H9 (cell line): ENCODE measurements at regions not wholly inside any gene's neighbourhood (a gene's known extent, or its start where the extent isn't known, plus 50 kb on each side); places are given as distances from the start of the nearest gene placed in this dataset.

ENCODE experiments used
- DNase-seq: peaks from one replicate; pipeline ENCODE4 v3.0.0-alpha.2; 2017
- H2AFZ ChIP-seq: one replicate; pipeline ENCODE4 v1.6.1; 2013; ENCODE audit warnings: mild to moderate bottlenecking, low read length, control low read depth, moderate library complexity
- H2AK5ac ChIP-seq: 2 replicates; pipeline ENCODE4 v1.6.1; 2013; ENCODE audit warnings: low read length, control low read depth, mixed read lengths; ENCODE audit not compliant: insufficient read length
- H2BK120ac ChIP-seq: one replicate; pipeline ENCODE4 v1.6.1; 2013; ENCODE audit warnings: low read depth, mild to moderate bottlenecking, low read length, control low read depth, inconsistent platforms; ENCODE audit not compliant: poor library complexity, severe bottlenecking
- H2BK12ac ChIP-seq: 2 replicates; pipeline ENCODE4 v1.6.1; 2013; ENCODE audit warnings: low read length, control low read depth, mixed read lengths, low read depth; ENCODE audit not compliant: insufficient read length
- H2BK15ac ChIP-seq: 2 replicates; pipeline ENCODE4 v1.6.1; 2013; ENCODE audit warnings: low read depth, low read length, control low read depth
- H2BK20ac ChIP-seq: one replicate; pipeline ENCODE4 v1.6.1; 2013; ENCODE audit warnings: low read depth, mild to moderate bottlenecking, low read length, control low read depth, inconsistent platforms; ENCODE audit not compliant: poor library complexity, severe bottlenecking
- H2BK5ac ChIP-seq: 2 replicates; pipeline ENCODE4 v1.6.1; 2013; ENCODE audit warnings: low read length, control low read depth, mixed read lengths; ENCODE audit not compliant: insufficient read length
- H3K14ac ChIP-seq: 2 replicates; pipeline ENCODE4 v1.6.1; 2013; ENCODE audit warnings: low read length, control low read depth; ENCODE audit not compliant: insufficient read depth
- H3K18ac ChIP-seq: 2 replicates; pipeline ENCODE4 v1.6.1; 2013; ENCODE audit warnings: low read depth, mild to moderate bottlenecking, mixed read lengths, low read length, control low read depth; ENCODE audit not compliant: insufficient read length
- H3K23ac ChIP-seq: 2 replicates; pipeline ENCODE4 v1.6.1; 2013; ENCODE audit warnings: low read length, control low read depth, mixed read lengths, low read depth; ENCODE audit not compliant: insufficient read length
- H3K23me2 ChIP-seq: 2 replicates; pipeline ENCODE4 v1.6.1; 2013; ENCODE audit warnings: low read depth, mild to moderate bottlenecking, mixed read lengths, low read length, control low read depth; ENCODE audit not compliant: insufficient read length, poor library complexity, severe bottlenecking
- H3K27ac ChIP-seq: 2 replicates; pipeline ENCODE4 v1.5.1; 2013; ENCODE audit warnings: low read length, control low read depth, mixed read lengths, low read depth; ENCODE audit not compliant: insufficient read length
- H3K27me3 ChIP-seq: 2 replicates; pipeline ENCODE4 v1.6.1; 2013; ENCODE audit warnings: low read length, control low read depth, inconsistent platforms; ENCODE audit not compliant: insufficient read depth
- H3K4ac ChIP-seq: 2 replicates; pipeline ENCODE4 v1.6.1; 2013; ENCODE audit warnings: low read depth, mild to moderate bottlenecking, control low read depth, inconsistent platforms, low read length, moderate library complexity
- H3K4me1 ChIP-seq: 2 replicates; pipeline ENCODE4 v1.6.1; 2013; ENCODE audit warnings: low read length, control low read depth, inconsistent platforms; ENCODE audit not compliant: insufficient read depth
- H3K4me2 ChIP-seq: 2 replicates; pipeline ENCODE4 v1.6.1; 2013; ENCODE audit warnings: low read length, control low read depth, mixed read lengths; ENCODE audit not compliant: insufficient read length, insufficient read depth
- H3K56ac ChIP-seq: 2 replicates; pipeline ENCODE4 v1.6.1; 2013; ENCODE audit warnings: low read depth, mild to moderate bottlenecking, mixed read lengths, low read length, control low read depth; ENCODE audit not compliant: insufficient read length
- H3K79me1 ChIP-seq: 2 replicates; pipeline ENCODE4 v1.6.1; 2013; ENCODE audit warnings: low read depth, mild to moderate bottlenecking, moderate library complexity, low read length, control low read depth, inconsistent platforms; ENCODE audit not compliant: insufficient read depth, poor library complexity, severe bottlenecking
- H3K79me2 ChIP-seq: 2 replicates; pipeline ENCODE4 v1.6.1; 2013; ENCODE audit warnings: low read length, control low read depth, inconsistent platforms; ENCODE audit not compliant: insufficient read depth
- H3K9ac ChIP-seq: 2 replicates; pipeline ENCODE4 v1.6.1; 2013; ENCODE audit warnings: low read length, control low read depth, mixed read lengths; ENCODE audit not compliant: insufficient read length; ENCODE audit errors: extremely low read depth
- H3K9me3 ChIP-seq: one replicate; pipeline ENCODE4 v1.6.1; 2013; ENCODE audit warnings: low read depth, low read length, inconsistent platforms; ENCODE audit not compliant: control insufficient read depth
- H3T11ph ChIP-seq: one replicate; pipeline ENCODE4 v1.6.1; 2013; ENCODE audit warnings: mild to moderate bottlenecking, low read length, control low read depth, inconsistent platforms
- H4K20me1 ChIP-seq: one replicate; pipeline ENCODE4 v1.6.1; 2013; ENCODE audit not compliant: control insufficient read depth, insufficient read length, insufficient read depth
- H4K5ac ChIP-seq: 2 replicates; pipeline ENCODE4 v1.6.1; 2013; ENCODE audit warnings: low read depth, mild to moderate bottlenecking, mixed read lengths, low read length, control low read depth; ENCODE audit not compliant: insufficient read length
- H4K8ac ChIP-seq: replicated peaks from 2 replicates; pipeline ENCODE4 v1.6.1; 2013; ENCODE audit warnings: low read length, control low read depth, mixed read lengths, low read depth; ENCODE audit not compliant: insufficient read length
- H4K91ac ChIP-seq: 2 replicates; pipeline ENCODE4 v1.6.1; 2013; ENCODE audit warnings: low read depth, mild to moderate bottlenecking, moderate library complexity, mixed read lengths, low read length, control low read depth; ENCODE audit not compliant: insufficient read length
- H3K27ac Mint-ChIP-seq, 3 experiments: 2 replicates in 2 of 3; 3 replicates in 1 of 3; pipeline ENCODE4 v1.8.0; 2020 to 2021; ENCODE audit warnings: mixed read lengths in 3 of 3, mild to moderate bottlenecking in 1 of 3, moderate library complexity in 1 of 3
- H3K27me3 Mint-ChIP-seq: 2 replicates; pipeline ENCODE4 v1.8.0; 2021; ENCODE audit warnings: low read depth, mild to moderate bottlenecking, moderate library complexity, mixed read lengths
- H3K36me3 Mint-ChIP-seq, 3 experiments: 2 replicates in 2 of 3; 3 replicates in 1 of 3; pipeline ENCODE4 v1.8.0; 2020 to 2021; ENCODE audit warnings: low read depth in 3 of 3, mixed read lengths in 3 of 3; ENCODE audit not compliant: insufficient read depth in 1 of 3
- H3K4me1 Mint-ChIP-seq, 2 experiments: 2 replicates each; pipeline ENCODE4 v1.8.0; 2020; ENCODE audit warnings: mixed read lengths in 2 of 2
- H3K4me3 Mint-ChIP-seq, 2 experiments: 2 replicates in 1 of 2; 3 replicates in 1 of 2; pipeline ENCODE4 v1.8.0; 2020 to 2021; ENCODE audit warnings: mild to moderate bottlenecking in 2 of 2, mixed read lengths in 2 of 2, moderate library complexity in 1 of 2
- H3K9me3 Mint-ChIP-seq, 2 experiments: 2 replicates in 1 of 2; 3 replicates in 1 of 2; pipeline ENCODE4 v1.8.0; 2020; ENCODE audit warnings: mild to moderate bottlenecking in 2 of 2, mixed read lengths in 2 of 2, moderate library complexity in 1 of 2
- WGBS: extraction: QIAGEN DNeasy Blood & Tissue Kit; methylation state at CpG from one replicate; pipeline ENCODE4 v1.1.7; 2013; ENCODE audit warnings: missing lambda C conversion rate, low lambda C conversion rate, mixed read lengths; ENCODE audit not compliant: insufficient read length; ENCODE audit errors: extremely low coverage; 5-methylcytosine and 5-hydroxymethylcytosine counted together
- TF ChIP-seq, protein P1 (sequence below): fragments of 200-600 bp; sonication (generic); conservative IDR thresholded peaks from 3 replicates; pipeline ENCODE4 v1.8.0; 2021; ENCODE audit warnings: antibody characterized with exemption, mild to moderate bottlenecking

DNA sequence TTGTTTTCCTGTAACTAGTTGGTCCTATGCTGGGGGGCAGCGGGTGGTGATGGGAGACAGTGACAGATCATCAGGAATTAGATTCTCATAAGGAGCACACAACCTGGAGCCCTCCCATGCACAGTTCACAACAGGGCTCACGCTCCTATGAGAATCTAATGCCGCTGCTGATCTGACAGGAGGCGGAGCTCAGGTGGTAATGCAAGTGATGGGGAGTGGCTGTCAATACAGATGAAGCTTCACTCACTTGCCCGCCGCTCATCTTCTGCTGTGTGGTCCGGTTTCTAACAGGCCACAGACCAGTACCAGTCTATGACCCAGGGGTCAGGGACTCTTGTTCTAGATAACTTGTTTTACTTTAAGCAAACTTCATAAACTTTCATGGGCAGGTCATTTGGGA, 205.3 kb upstream of the SLC14A2 start:
- no peak overlapping the region for H3K18ac ChIP-seq
- H3K27me3 Mint-ChIP-seq: no peaks in the 10 kb centered on the region; the same call in 1 of the 2 replicates

More for the DNA sequence above, 205.3 kb upstream of the SLC14A2 start:
- Histone ChIP-seq H3K27me3 (no peaks in the 10 kb centered on the region), H4K5ac (no peak overlapping the region), H4K91ac (no peak overlapping the region), H2BK120ac (no peak overlapping the region), H2BK12ac (no peak overlapping the region), H3K56ac (no peak overlapping the region), H4K20me1 (no peaks in the 10 kb centered on the region), H3K79me2 (no peaks in the 10 kb centered on the region), H3K9ac (no peak overlapping the region), H3K14ac (no peak overlapping the region), H2AK5ac (no peak overlapping the region), H2BK5ac (no peak overlapping the region), H2BK20ac (no peak overlapping the region), H3K27ac (no peak overlapping the region), H3K4me2 (no peak overlapping the region), H3K79me1 (no peaks in the 10 kb centered on the region), H4K8ac (no peak overlapping the region), H3K23ac (no peak overlapping the region), H3K4me1 (no peaks in the 10 kb centered on the region), H3T11ph (no peak overlapping the region), H2AFZ (no peak overlapping the region), H3K9me3 (no peaks in the 10 kb centered on the region), H2BK15ac (no peak overlapping the region), H3K23me2 (no peaks in the 10 kb centered on the region), H3K4ac (no peak overlapping the region)
- no CpG with 5 or more reads among the region's 7 CpGs for whole genome bisulfite sequencing
- H3K27ac Mint-ChIP-seq: no peak overlapping the region
- DNase-seq: no peak
- peaks cover 5 to 12% of the 10 kb centered on the region in 2 experiments; a peak in 3 of 5 replicates for H3K9me3 Mint-ChIP-seq
- TF ChIP-seq, protein P1, sequence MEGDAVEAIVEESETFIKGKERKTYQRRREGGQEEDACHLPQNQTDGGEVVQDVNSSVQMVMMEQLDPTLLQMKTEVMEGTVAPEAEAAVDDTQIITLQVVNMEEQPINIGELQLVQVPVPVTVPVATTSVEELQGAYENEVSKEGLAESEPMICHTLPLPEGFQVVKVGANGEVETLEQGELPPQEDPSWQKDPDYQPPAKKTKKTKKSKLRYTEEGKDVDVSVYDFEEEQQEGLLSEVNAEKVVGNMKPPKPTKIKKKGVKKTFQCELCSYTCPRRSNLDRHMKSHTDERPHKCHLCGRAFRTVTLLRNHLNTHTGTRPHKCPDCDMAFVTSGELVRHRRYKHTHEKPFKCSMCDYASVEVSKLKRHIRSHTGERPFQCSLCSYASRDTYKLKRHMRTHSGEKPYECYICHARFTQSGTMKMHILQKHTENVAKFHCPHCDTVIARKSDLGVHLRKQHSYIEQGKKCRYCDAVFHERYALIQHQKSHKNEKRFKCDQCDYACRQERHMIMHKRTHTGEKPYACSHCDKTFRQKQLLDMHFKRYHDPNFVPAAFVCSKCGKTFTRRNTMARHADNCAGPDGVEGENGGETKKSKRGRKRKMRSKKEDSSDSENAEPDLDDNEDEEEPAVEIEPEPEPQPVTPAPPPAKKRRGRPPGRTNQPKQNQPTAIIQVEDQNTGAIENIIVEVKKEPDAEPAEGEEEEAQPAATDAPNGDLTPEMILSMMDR: no peak
- peaks cover 6 to 8% of the 10 kb centered on the region in 2 experiments for H3K4me1 Mint-ChIP-seq
- H3K36me3 Mint-ChIP-seq: peaks cover 0 to 4% (median 1%) of the 10 kb centered on the region in 3 experiments; a peak in 3 of 7 replicates
- no peak overlapping the region for H3K4me3 Mint-ChIP-seq
